ENCODE measurements at regions not wholly inside any gene's neighbourhood (a gene's known extent, or its start where the extent isn't known, plus 50 kb on each side); places are given as distances from the start of the nearest gene placed in this dataset.

- no peak overlapping the region for H2AFZ ChIP-seq (ENCODE audit: low read length)
- H3K4me3 ChIP-seq (replicated peaks in 1 of 3; ENCODE audit: insufficient read depth in 1 of 3, low read depth in 2 of 3, low read length in 3 of 3), result no peak overlapping the region
- WGBS (ENCODE audit: low lambda C conversion rate), result 88% methylated on average over 3 of the region's 3 CpGs
- no peaks in the 10 kb centered on the region for H4K20me1 ChIP-seq (ENCODE audit: insufficient read depth, low read length)
- no peaks in the 10 kb centered on the region for H3K79me2 ChIP-seq (ENCODE audit: insufficient read depth, low read length)
- peaks cover 63% of the 10 kb centered on the region for H3K4me1 ChIP-seq (ENCODE audit: insufficient read depth, low read length)
- H3K27me3 ChIP-seq (ENCODE audit: control insufficient read depth in 1 of 2, insufficient read depth in 2 of 2, low read length in 2 of 2), result no peaks in the 10 kb centered on the region
- in situ Hi-C loops (cut with HindIII; ENCODE audit: extremely low pct_ligation_motif_present, low pct_unique_long_range_greater_than_20kb) (no loop called here), intact Hi-C loops (cut with micrococcal nuclease; ENCODE audit: unreplicated experiment) (loop anchor here (5.0 kb wide), 1 partner anchor 185 kb away; no protein-coding TSS in a partner anchor)
- no peak overlapping the region for H3K9ac ChIP-seq (ENCODE audit: insufficient read depth, low read depth, low read length)
- ChIA-PET CTCF (ENCODE audit: low intra/inter-chr PET ratio, low total read pairs) (no interaction called here), POLR2A (no interaction called here)
- no peak for FAIRE-seq
- BruUV-seq (replicated peaks), result no TSS peak
- DNase-seq (ENCODE audit: low spot score), result no peak
- no peak for ATAC-seq
- no peaks in the 10 kb centered on the region for H3K36me3 ChIP-seq (replicated peaks in 1 of 2; ENCODE audit: control insufficient read depth in 1 of 2, insufficient read depth in 2 of 2, low read length in 2 of 2)
- no peak overlapping the region for H3K4me2 ChIP-seq (ENCODE audit: low read depth, low read length)
- peak overlapping the region; percentile 70 for H3K27ac ChIP-seq (ENCODE audit: extremely low read length, insufficient read depth, low read length)
- no peaks in the 10 kb centered on the region for H3K9me3 ChIP-seq (ENCODE audit: low read length)
- TF ChIP-seq ZNF768 (CRISPR knock-in tag; IDR thresholded peaks at IDR 0.05) (peak; percentile 73; the same call in 1 of the 2 replicates), SMARCC2 (IDR thresholded peaks at IDR 0.05) (no peak), ZNF292 (CRISPR knock-in tag; IDR thresholded peaks at IDR 0.05; ENCODE audit: borderline replicate concordance, low read depth) (no peak), XBP1 (CRISPR knock-in tag; IDR thresholded peaks at IDR 0.05) (no peak), GATA4 (IDR thresholded peaks at IDR 0.05; ENCODE audit: borderline replicate concordance, low read depth) (no peak), JUND (CRISPR knock-in tag; IDR thresholded peaks at IDR 0.05) (no peak), MAFF (IDR thresholded peaks at IDR 0.05; ENCODE audit: low read depth, low read length) (no peak), PBX2 (CRISPR knock-in tag; IDR thresholded peaks at IDR 0.05) (no peak), ZBTB26 (CRISPR knock-in tag; IDR thresholded peaks at IDR 0.05; ENCODE audit: borderline replicate concordance) (no peak), KIAA2018 (CRISPR knock-in tag; IDR thresholded peaks at IDR 0.05; ENCODE audit: borderline replicate concordance) (no peak), ZMYM3 (CRISPR knock-in tag; IDR thresholded peaks at IDR 0.05) (peak; percentile 36; the same call in 1 of the 2 replicates), ADNP (CRISPR knock-in tag; IDR thresholded peaks at IDR 0.05) (no peak), MIER2 (CRISPR knock-in tag; IDR thresholded peaks at IDR 0.05) (no peak), HHEX (CRISPR knock-in tag; IDR thresholded peaks at IDR 0.05) (no peak), MAFG (CRISPR knock-in tag; IDR thresholded peaks at IDR 0.05) (no peak), ZNF878 (CRISPR knock-in tag; IDR thresholded peaks at IDR 0.05) (no peak)
These were observed 172.0 kb upstream of the KLF3 start for GRCh38 chr4:38491854-38492478.
